ENCODE measurements at regions not wholly inside any gene's neighbourhood (a gene's known extent, or its start where the extent isn't known, plus 50 kb on each side); places are given as distances from the start of the nearest gene placed in this dataset.
"Not testable (repeated sequence)": the region's sequence is repeated elsewhere in the genome, so short reads cannot be mapped to it uniquely, and the experiment has no call there.

DNA sequence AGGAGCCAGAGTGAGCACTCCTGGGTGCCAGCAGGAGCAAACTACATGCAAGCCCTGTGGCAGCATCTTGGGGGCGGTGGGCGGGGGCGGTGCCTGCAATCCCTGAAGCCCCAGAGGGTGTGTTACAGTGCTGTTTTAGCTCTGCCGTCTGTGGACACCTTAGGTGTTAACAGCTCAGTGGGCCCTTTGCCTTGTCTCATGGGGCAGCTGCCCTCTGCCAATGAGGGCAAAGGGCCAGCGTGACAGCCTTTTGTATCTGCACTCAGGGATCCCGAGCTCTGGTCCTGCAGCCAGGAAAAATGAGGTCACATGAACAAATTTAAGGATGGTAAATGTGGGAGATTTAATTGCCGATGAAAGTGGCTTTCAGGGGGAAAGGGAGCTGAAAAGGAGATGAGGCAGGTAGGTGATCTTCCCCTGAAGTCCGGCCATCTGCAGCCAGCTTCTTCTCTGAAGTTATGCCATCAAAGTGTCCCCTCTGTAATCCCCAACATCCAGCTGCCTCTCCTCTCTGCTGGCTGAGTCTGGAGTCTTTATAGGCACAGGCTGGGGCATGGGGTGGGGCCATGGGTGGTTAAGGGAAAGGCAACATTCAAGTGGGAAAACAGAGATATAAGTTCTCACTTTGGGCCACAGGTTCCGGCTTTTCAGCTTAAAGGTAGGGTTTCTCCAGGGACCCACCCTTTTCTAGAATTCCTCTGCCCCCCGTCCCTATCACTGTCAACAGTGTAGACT lies 267.1 kb upstream of the NBPF12 start:
- H3K4me1 ChIP-seq; H3K36me3 ChIP-seq (ENCODE audit: low read depth, missing control alignments); DNase-seq; H3K27ac ChIP-seq; H3K4me3 ChIP-seq; intact Hi-C loops (cut with DNase I; ENCODE audit: low total_unique reads); H3K27me3 ChIP-seq; H3K9me3 ChIP-seq: not testable (repeated sequence)
- WGBS, 2 donors: 76 to 86% methylated on average over 7 of the region's 10 CpGs

- H3K27me3 ChIP-seq; H3K36me3 ChIP-seq (ENCODE audit: low read depth, missing control alignments); intact Hi-C loops (cut with DNase I; ENCODE audit: low total_unique reads); H3K4me1 ChIP-seq; H3K27ac ChIP-seq; DNase-seq; H3K4me3 ChIP-seq; H3K9me3 ChIP-seq: not testable (repeated sequence)
- WGBS, 2 donors: no CpG with 5 or more reads among the region's 1 CpG
Observed at GRCh38 chr1:146666275-146666674, 271.8 kb upstream of the NBPF12 start.

DNA sequence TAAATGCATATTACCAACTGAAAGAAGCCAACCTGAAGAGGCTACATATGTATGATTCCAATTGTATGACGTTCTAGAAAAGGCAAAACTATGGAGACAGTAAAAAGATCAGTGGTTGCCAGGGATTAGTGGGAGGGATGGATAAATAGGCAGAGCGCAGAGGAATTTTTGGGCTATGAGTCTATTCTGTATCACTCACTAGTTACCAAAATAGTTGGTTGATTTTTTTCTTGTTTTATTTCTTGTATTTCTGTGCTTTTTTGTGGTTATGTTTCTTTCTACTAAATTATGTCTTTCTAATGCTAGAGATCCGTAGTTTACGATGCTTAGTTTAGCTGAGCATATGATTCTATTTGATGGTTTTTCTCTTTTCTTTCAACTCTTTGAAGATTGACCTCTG lies 277.9 kb upstream of the NBPF12 start:
- WGBS, 2 donors: 83 to 92% methylated on average over 3 to 4 of the region's 4 CpGs
- DNase-seq; H3K27ac ChIP-seq; H3K4me1 ChIP-seq; intact Hi-C loops (cut with DNase I; ENCODE audit: low total_unique reads); H3K9me3 ChIP-seq; H3K36me3 ChIP-seq (ENCODE audit: low read depth, missing control alignments); H3K4me3 ChIP-seq; H3K27me3 ChIP-seq: not testable (repeated sequence)

- H3K27me3 ChIP-seq; H3K4me3 ChIP-seq; intact Hi-C loops (cut with DNase I; ENCODE audit: low total_unique reads); H3K9me3 ChIP-seq; H3K4me1 ChIP-seq; DNase-seq; H3K27ac ChIP-seq; H3K36me3 ChIP-seq (ENCODE audit: low read depth, missing control alignments): not testable (repeated sequence)
- WGBS, 2 donors: 91% methylated on average over 2 of the region's 3 CpGs; no CpG with 5 or more reads in 1 of the 2 donors
Observed at GRCh38 chr1:146656356-146657060, 281.6 kb upstream of the NBPF12 start.

DNA sequence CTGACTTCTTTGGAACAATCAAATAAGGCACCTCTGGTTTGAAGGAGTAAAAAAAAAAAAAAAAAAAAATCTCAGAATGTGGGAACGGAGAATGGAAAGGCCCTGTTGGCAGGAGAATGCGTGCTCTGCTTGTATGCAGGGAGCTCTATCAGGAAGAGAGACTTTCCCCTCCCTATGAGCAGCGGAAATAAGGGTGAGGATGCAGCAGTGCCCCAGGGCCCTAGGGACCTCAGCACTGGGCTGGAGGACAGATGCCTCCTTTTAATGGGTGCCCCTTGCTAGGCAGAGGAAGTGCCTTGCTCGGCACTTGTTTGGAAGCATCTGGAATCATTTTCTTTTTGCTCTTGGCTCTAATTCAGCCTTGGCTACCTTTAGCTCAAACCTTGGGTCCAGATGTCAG lies 283.4 kb upstream of the NBPF12 start:
- not testable (repeated sequence) for H3K4me1 ChIP-seq, DNase-seq

DNA sequence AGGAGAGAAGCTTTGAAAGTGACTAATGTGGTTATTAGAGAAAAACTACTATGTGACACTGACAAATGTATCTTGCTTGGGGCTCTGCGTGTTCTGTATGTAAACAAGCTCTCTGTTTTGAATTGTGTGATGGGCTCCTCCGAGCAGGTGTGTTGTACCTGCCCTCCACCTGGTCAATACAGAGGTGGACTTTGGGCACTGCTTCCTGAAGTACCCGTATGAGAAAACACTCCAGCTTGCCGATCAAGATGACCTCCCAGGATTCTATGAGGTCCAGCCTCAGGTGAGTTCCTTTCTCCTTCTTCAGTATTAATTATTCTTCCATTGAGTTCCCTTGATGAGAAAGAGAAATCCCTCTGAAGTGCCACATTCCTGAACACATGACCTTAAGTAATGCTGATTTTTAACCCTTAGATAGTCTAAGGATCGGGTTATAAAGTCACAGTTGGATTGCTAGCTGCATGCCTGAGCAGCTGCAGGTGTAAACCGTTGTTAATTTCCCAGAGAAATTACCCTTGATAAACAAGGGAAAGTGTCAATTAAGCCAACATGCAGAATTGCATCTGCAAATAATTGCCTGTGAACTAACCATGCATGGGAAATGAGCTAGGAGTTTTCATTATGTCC lies 292.0 kb upstream of the NBPF12 start:
- H3K36me3 ChIP-seq (ENCODE audit: low read depth, missing control alignments); H3K27ac ChIP-seq; DNase-seq; H3K4me3 ChIP-seq; H3K9me3 ChIP-seq; intact Hi-C loops (cut with DNase I; ENCODE audit: low total_unique reads); H3K4me1 ChIP-seq; H3K27me3 ChIP-seq: not testable (repeated sequence)
- 79 to 100% methylated on average over 2 to 6 of the region's 6 CpGs for whole genome bisulfite sequencing, 2 donors

More for the DNA sequence above, 283.4 kb upstream of the NBPF12 start:
- WGBS, 2 donors: 66 to 73% methylated on average over 3 to 4 of the region's 4 CpGs
- H3K36me3 ChIP-seq (ENCODE audit: low read depth, missing control alignments); intact Hi-C loops (cut with DNase I; ENCODE audit: low total_unique reads); H3K4me3 ChIP-seq; H3K27me3 ChIP-seq; H3K9me3 ChIP-seq; H3K27ac ChIP-seq: not testable (repeated sequence)

GRCh38 chr1:146641534-146641933 lies 296.6 kb upstream of the NBPF12 start:
- 92% methylated on average over 2 of the region's 3 CpGs; no CpG with 5 or more reads in 1 of the 2 donors for WGBS, 2 donors
- intact Hi-C loops (cut with DNase I; ENCODE audit: low total_unique reads); H3K4me3 ChIP-seq; H3K36me3 ChIP-seq (ENCODE audit: low read depth, missing control alignments); H3K9me3 ChIP-seq; H3K27me3 ChIP-seq; H3K27ac ChIP-seq; DNase-seq; H3K4me1 ChIP-seq: not testable (repeated sequence)

GRCh38 chr1:146640671-146641070 lies 297.5 kb upstream of the NBPF12 start:
- WGBS, 2 donors: 83 to 86% methylated on average over 5 of the region's 5 CpGs
- H3K27me3 ChIP-seq; H3K36me3 ChIP-seq (ENCODE audit: low read depth, missing control alignments); H3K27ac ChIP-seq; H3K4me3 ChIP-seq; intact Hi-C loops (cut with DNase I; ENCODE audit: low total_unique reads); H3K9me3 ChIP-seq; H3K4me1 ChIP-seq; DNase-seq: not testable (repeated sequence)

GRCh38 chr1:146630302-146630701 lies 307.8 kb upstream of the NBPF12 start:
- H3K36me3 ChIP-seq (ENCODE audit: low read depth, missing control alignments); intact Hi-C loops (cut with DNase I; ENCODE audit: low total_unique reads): not testable (repeated sequence)
- 71% methylated on average over 1 of the region's 1 CpG; no CpG with 5 or more reads in 1 of the 2 donors for WGBS, 2 donors

GRCh38 chr1:146618582-146618981 lies 319.5 kb upstream of the NBPF12 start:
- intact Hi-C loops (cut with DNase I; ENCODE audit: low total_unique reads); H3K36me3 ChIP-seq (ENCODE audit: low read depth, missing control alignments): not testable (repeated sequence)
- 58 to 84% methylated on average over 2 to 3 of the region's 4 CpGs for WGBS, 2 donors

More at GRCh38 chr1:146630302-146630701, 307.8 kb upstream of the NBPF12 start:
- not testable (repeated sequence) for DNase-seq, H3K9me3 ChIP-seq, H3K4me3 ChIP-seq, H3K4me1 ChIP-seq, H3K27me3 ChIP-seq, H3K27ac ChIP-seq

DNA sequence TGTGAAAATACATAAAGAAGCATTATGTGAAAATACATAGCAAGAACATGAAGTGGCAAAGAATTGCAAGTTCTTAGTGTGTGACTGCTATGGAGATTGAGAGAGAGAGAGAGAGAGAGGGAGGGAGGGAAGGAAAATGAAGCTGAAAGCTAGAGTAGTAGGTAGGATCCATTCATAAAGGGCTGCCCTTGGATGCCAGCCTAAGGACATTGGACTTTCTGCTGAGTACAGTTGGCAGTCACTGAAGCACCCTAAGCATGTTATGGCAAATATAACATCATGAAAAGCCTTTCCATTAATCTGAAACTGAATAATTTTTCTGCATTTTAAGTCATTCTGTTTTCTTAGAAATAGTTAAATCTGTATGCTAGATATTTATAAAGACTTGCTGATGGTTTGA lies 333.4 kb upstream of the NBPF12 start:
- H3K27ac ChIP-seq; H3K4me1 ChIP-seq; DNase-seq; H3K36me3 ChIP-seq (ENCODE audit: low read depth, missing control alignments); H3K27me3 ChIP-seq; H3K9me3 ChIP-seq; H3K4me3 ChIP-seq; intact Hi-C loops (cut with DNase I; ENCODE audit: low total_unique reads): not testable (repeated sequence)

More at GRCh38 chr1:146618582-146618981, 319.5 kb upstream of the NBPF12 start:
- not testable (repeated sequence) for H3K9me3 ChIP-seq, H3K27me3 ChIP-seq, DNase-seq, H3K4me3 ChIP-seq, H3K27ac ChIP-seq, H3K4me1 ChIP-seq

Data from testis (tissue), 2 donors.